ENCODE measurements at regions not wholly inside any gene's neighbourhood (a gene's known extent, or its start where the extent isn't known, plus 50 kb on each side); places are given as distances from the start of the nearest gene placed in this dataset.

- RAD21 ChIA-PET (ENCODE audit: unreplicated experiment), result no interaction called here
- in situ Hi-C loops (cut with MboI) (no loop called here), intact Hi-C loops (cut with micrococcal nuclease; ENCODE audit: unreplicated experiment) (no loop called here)
- no peak overlapping the region for H3K27ac ChIP-seq (ENCODE audit: control insufficient read depth, insufficient read depth)
- FAIRE-seq, result no peak
- H3K4me1 ChIP-seq (ENCODE audit: control insufficient read depth, insufficient read depth, low read length), result no peaks in the 10 kb centered on the region
- H3K4me3 ChIP-seq, result no peak overlapping the region
- H3K4me2 ChIP-seq (ENCODE audit: control insufficient read depth, insufficient read depth), result no peak overlapping the region
- no peak for DNase-seq (ENCODE audit: low read depth, low spot score)
- no peaks in the 10 kb centered on the region for H3K9me3 ChIP-seq (replicated peaks; ENCODE audit: control insufficient read depth, insufficient read depth, low read length)
- TF ChIP-seq STAT3 (IDR thresholded peaks at IDR 0.05; ENCODE audit: low read depth, low read length) (no peak), TCF3 (IDR thresholded peaks at IDR 0.05; ENCODE audit: borderline replicate concordance, insufficient read depth, low read depth, low read length) (no peak), IKZF1 (conservative IDR thresholded peaks at IDR 0.05) (no peak), ZBTB40 (IDR thresholded peaks at IDR 0.05; ENCODE audit: borderline replicate concordance) (no peak), HCFC1 (IDR thresholded peaks at IDR 0.05; ENCODE audit: low read length) (no peak), TCF7 (IDR thresholded peaks at IDR 0.05; ENCODE audit: borderline replicate concordance) (no peak), ZBTB33 (IDR thresholded peaks at IDR 0.05) (no peak)
- SMC1A ChIA-PET (ENCODE audit: uncharacterized antibody, unreplicated experiment), result no interaction called here
- no peaks in the 10 kb centered on the region for H3K36me3 ChIP-seq (ENCODE audit: control insufficient read depth in 2 of 2, insufficient read depth in 2 of 2, low read length in 1 of 2)
- WGBS (ENCODE audit: insufficient coverage, insufficient replicate concordance, low lambda C conversion rate, missing lambda C conversion rate), result 47% methylated on average over 12 of the region's 12 CpGs
- ATAC-seq, result no peak
- BruUV-seq (replicated peaks), result no TSS peak
- H3K9ac ChIP-seq (ENCODE audit: control insufficient read depth, insufficient read depth, low read length), result no peak overlapping the region
- H3K79me2 ChIP-seq (ENCODE audit: control insufficient read depth, insufficient read depth, low read length), result no peaks in the 10 kb centered on the region
- no peak overlapping the region for H2AFZ ChIP-seq (ENCODE audit: control insufficient read depth, low read depth, low read length)
- H4K20me1 ChIP-seq (ENCODE audit: control insufficient read depth, insufficient read depth), result no peaks in the 10 kb centered on the region
- POLR2A ChIA-PET, result no interaction called here
- CTCF ChIA-PET, result no interaction called here
- peaks cover 0 to 3% of the 10 kb centered on the region in 2 experiments; a peak in 1 of 4 replicates for H3K27me3 ChIP-seq (replicated peaks in 1 of 2; ENCODE audit: control insufficient read depth in 2 of 2, insufficient read depth in 2 of 2, low read length in 1 of 2)
Observed at GRCh38 chr5:158313027-158313732, 454.2 kb upstream of the CLINT1 start.
